DND-41 (cell line): ENCODE measurements at regions not wholly inside any gene's neighbourhood (a gene's known extent, or its start where the extent isn't known, plus 50 kb on each side); places are given as distances from the start of the nearest gene placed in this dataset.

Experiments
- ATAC-seq: fragments of 200-7000 bp; cut with Tn5 transposase; 3 replicates; pipeline ENCODE4 v1.9.1; 2021; ENCODE audit warnings: low read depth; ENCODE audit not compliant: insufficient read depth
- DNase-seq: peaks from one replicate; pipeline ENCODE4 v3.0.0-alpha.2; 2020
- H2AFZ ChIP-seq: 2 replicates; pipeline ENCODE4 v1.6.0; 2012; ENCODE audit warnings: low read depth, low read length
- H3K27ac ChIP-seq: 2 replicates; pipeline ENCODE4 v1.5.1; 2012; ENCODE audit warnings: low read length, inconsistent platforms
- H3K27me3 ChIP-seq: fragments of 200-600 bp; sonication (generic); 2 replicates; pipeline ENCODE4 v1.6.0; 2012; ENCODE audit warnings: low read length, mild to moderate bottlenecking, inconsistent platforms; ENCODE audit not compliant: insufficient read depth, poor library complexity
- H3K36me3 ChIP-seq: 2 replicates; pipeline ENCODE4 v1.5.1; 2012; ENCODE audit warnings: low read length, inconsistent platforms; ENCODE audit not compliant: insufficient read depth
- H3K4me1 ChIP-seq: 2 replicates; pipeline ENCODE4 v1.5.1; 2012; ENCODE audit warnings: mild to moderate bottlenecking, low read length; ENCODE audit not compliant: insufficient read depth
- H3K4me2 ChIP-seq: 2 replicates; pipeline ENCODE4 v1.6.0; 2012; ENCODE audit warnings: mild to moderate bottlenecking, moderate library complexity, low read length, inconsistent platforms; ENCODE audit not compliant: insufficient read depth
- H3K4me3 ChIP-seq, 2 experiments: fragments of 200-600 bp in 1 of 2; shearing (Covaris generic) in 1 of 2; 2 replicates each; pipeline ENCODE4 v1.5.1; 2012 to 2016; ENCODE audit warnings: inconsistent platforms in 2 of 2, low read length in 2 of 2, mild to moderate bottlenecking in 2 of 2, low read depth in 1 of 2, moderate library complexity in 1 of 2
- H3K79me2 ChIP-seq: 2 replicates; pipeline ENCODE4 v1.6.0; 2012; ENCODE audit warnings: low read length, inconsistent platforms; ENCODE audit not compliant: insufficient read depth
- H3K9ac ChIP-seq: 2 replicates; pipeline ENCODE4 v1.6.0; 2012; ENCODE audit warnings: low read depth, mild to moderate bottlenecking, inconsistent platforms, low read length, moderate library complexity
- H3K9me3 ChIP-seq: 2 replicates; pipeline ENCODE4 v1.5.1; 2012; ENCODE audit warnings: low read length, moderate library complexity, mild to moderate bottlenecking, inconsistent platforms; ENCODE audit not compliant: insufficient read depth, severe bottlenecking
- H4K20me1 ChIP-seq: 2 replicates; pipeline ENCODE4 v1.6.0; 2012; ENCODE audit warnings: low read length; ENCODE audit not compliant: insufficient read depth
- EZH2 ChIP-seq: IDR thresholded peaks from 3 replicates; pipeline ENCODE4 v1.6.1; 2012; ENCODE audit warnings: borderline replicate concordance, low read depth, mild to moderate bottlenecking, moderate library complexity, low read length, inconsistent platforms; ENCODE audit not compliant: severe bottlenecking
- TF ChIP-seq, protein P1 (sequence below): IDR thresholded peaks from 2 replicates; pipeline ENCODE4 v1.5.1; 2012; ENCODE audit warnings: borderline replicate concordance, low read length, moderate library complexity, mild to moderate bottlenecking; ENCODE audit not compliant: poor library complexity, severe bottlenecking; ENCODE audit errors: extremely low read depth

DNA sequence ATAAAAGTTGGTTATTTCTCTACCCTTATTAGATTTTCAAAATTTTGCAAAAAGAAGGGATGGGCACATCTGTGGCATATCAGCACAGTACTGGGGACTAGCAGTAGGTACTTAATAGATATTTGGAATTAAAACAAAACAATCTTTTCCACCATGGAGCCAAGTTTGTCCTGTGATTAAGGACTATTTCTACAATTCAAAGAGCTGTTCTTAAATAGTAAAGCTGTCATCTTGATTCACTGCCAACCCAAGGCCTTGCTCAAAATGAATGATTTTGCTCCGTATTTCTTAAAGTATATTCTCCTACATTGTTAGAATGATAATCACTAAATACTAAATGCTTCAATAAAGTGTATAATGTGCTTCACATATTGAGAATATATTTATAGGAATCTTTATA is 169.9 kb downstream of the S1PR1 start:
- Histone ChIP-seq H3K27me3 (no peaks in the 10 kb centered on the region), H3K36me3 (no peaks in the 10 kb centered on the region), H3K79me2 (no peaks in the 10 kb centered on the region), H3K9me3 (no peaks in the 10 kb centered on the region), H3K4me1 (peaks cover 46% of the 10 kb centered on the region), H2AFZ (no peak overlapping the region), H4K20me1 (no peaks in the 10 kb centered on the region), H3K9ac (no peak overlapping the region), H3K4me3 (no peak overlapping the region), H3K4me2 (no peak overlapping the region), H3K27ac (no peak overlapping the region)
- TF ChIP-seq, protein P1, sequence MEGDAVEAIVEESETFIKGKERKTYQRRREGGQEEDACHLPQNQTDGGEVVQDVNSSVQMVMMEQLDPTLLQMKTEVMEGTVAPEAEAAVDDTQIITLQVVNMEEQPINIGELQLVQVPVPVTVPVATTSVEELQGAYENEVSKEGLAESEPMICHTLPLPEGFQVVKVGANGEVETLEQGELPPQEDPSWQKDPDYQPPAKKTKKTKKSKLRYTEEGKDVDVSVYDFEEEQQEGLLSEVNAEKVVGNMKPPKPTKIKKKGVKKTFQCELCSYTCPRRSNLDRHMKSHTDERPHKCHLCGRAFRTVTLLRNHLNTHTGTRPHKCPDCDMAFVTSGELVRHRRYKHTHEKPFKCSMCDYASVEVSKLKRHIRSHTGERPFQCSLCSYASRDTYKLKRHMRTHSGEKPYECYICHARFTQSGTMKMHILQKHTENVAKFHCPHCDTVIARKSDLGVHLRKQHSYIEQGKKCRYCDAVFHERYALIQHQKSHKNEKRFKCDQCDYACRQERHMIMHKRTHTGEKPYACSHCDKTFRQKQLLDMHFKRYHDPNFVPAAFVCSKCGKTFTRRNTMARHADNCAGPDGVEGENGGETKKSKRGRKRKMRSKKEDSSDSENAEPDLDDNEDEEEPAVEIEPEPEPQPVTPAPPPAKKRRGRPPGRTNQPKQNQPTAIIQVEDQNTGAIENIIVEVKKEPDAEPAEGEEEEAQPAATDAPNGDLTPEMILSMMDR, result no peak
- TF ChIP-seq EZH2, result no peak
- ATAC-seq, result no peak
- DNase-seq, result no peak

DNA sequence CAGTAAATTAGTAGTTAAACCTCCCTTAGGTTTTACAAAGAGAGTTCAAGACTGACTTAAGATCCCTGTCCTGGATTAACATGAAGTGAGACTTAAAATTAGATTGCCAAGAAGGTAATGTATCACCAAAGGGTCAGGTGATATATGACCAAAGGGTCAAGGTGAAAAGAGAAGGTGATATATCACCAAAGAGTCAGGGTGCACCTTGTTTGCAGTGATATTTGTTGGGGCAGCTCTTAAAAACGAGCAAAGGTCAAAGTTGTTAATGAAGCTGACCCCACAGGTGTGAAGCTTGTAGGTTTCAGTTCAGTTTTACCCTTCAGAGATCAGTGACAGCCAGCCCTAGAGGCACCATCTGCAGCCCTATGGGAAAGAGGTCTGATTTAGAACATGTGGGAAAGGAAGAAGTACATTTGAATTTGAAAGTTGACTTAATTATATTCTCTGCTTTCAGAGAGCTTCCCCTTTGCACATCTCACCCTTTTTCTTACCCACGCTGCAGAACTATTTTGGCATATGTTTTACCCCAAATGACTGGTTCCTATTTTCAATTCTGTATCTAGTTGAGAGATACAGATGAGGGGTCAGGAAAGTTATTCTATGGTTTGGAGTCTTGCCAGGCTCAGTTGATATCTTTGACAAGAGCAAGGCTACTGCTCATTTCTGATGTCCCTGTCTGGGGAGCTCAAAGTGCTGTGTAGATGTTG is 170.8 kb downstream of the S1PR1 start:
- Histone ChIP-seq H3K4me1 (peaks cover 50% of the 10 kb centered on the region), H3K36me3 (no peaks in the 10 kb centered on the region), H3K9me3 (no peaks in the 10 kb centered on the region), H3K79me2 (no peaks in the 10 kb centered on the region), H3K27ac (peak overlapping the region; percentile 97), H2AFZ (no peak overlapping the region; the same call in 1 of the 2 replicates), H3K27me3 (no peaks in the 10 kb centered on the region), H3K9ac (peak overlapping the region; percentile 53), H3K4me2 (peak overlapping the region; percentile 39), H4K20me1 (no peaks in the 10 kb centered on the region), H3K4me3 (no peak overlapping the region)
- ATAC-seq (peak; percentile 38; the same call in 1 of the 3 replicates), DNase-seq (peak; percentile 22)
- no peak for TF ChIP-seq EZH2
- TF ChIP-seq, protein P1, result no peak

DNA sequence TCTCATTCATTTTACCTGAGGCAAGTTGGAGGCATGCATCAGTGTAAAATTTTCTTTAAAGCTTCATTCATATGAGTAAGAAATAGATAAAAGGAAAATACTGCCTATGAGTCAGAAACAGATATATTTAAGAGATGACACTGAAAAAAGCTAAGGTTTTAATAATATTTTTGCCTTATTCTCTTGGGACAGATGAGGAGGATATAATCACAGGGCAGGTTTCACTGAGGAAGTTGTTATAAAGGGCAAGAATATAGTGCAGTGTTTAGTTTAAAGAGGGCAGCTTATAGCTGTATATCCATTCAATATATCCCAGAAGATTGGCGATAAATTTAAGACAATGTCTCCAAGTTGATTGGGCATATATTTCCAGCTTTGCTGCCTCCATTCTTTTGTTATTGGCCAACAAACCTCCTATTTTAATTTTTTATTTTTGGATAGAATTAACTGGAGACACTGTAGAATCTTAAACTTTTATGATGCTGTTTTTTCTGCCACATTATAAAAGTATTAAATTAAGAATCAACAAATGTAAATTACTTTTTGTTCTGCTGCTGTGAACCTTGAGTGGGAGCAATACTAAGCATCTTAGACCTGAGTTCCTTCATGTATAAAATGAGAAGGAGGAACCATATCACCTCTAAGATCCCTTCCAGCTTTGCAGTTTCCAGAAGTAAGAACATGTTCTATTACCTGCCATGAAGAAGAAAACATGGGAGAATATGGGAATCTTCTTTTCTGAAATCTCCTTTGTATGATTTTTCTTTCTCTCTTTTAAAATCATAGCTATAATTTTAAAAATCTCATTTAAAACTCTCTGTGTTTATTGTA is 171.6 kb downstream of the S1PR1 start:
- H4K20me1 ChIP-seq, result no peaks in the 10 kb centered on the region
- no peak overlapping the region for H3K4me3 ChIP-seq
- peak overlapping the region; percentile 49 for H3K4me2 ChIP-seq
- ATAC-seq (no peak), DNase-seq (no peak)
- H3K9me3 ChIP-seq, result no peaks in the 10 kb centered on the region
- H3K9ac ChIP-seq, result peak overlapping the region; percentile 53
- H3K79me2 ChIP-seq, result no peaks in the 10 kb centered on the region
- H3K36me3 ChIP-seq, result no peaks in the 10 kb centered on the region
- peaks cover 50% of the 10 kb centered on the region for H3K4me1 ChIP-seq
- peak overlapping the region; percentile 97 for H3K27ac ChIP-seq
- H2AFZ ChIP-seq, result 0 out of 2 replicates have a peak overlapping the region, but pooled peaks have one; percentile 19
- no peaks in the 10 kb centered on the region for H3K27me3 ChIP-seq
- TF ChIP-seq EZH2, result no peak
- TF ChIP-seq, protein P1, result no peak
